DOHH2 (cell line): ENCODE measurements at regions not wholly inside any gene's neighbourhood (a gene's known extent, or its start where the extent isn't known, plus 50 kb on each side); places are given as distances from the start of the nearest gene placed in this dataset.

Experiments used
- H3F3A ChIP-seq: fragments of 200-600 bp; sonication (generic), shearing (Covaris generic); 2 replicates; pipeline ENCODE4 v1.6.0; 2016; ENCODE audit warnings: antibody characterized with exemption, mild to moderate bottlenecking; ENCODE audit not compliant: control insufficient read depth, insufficient read depth
- H3K27ac ChIP-seq: fragments of 200-600 bp; sonication (generic); 2 replicates; pipeline ENCODE4 v1.5.1; 2014; ENCODE audit warnings: low read depth, mild to moderate bottlenecking, low read length, moderate library complexity
- H3K27me3 ChIP-seq: fragments of 200-600 bp; sonication (generic); 2 replicates; pipeline ENCODE4 v1.6.1; 2014; ENCODE audit warnings: mild to moderate bottlenecking, low read length, mixed read lengths; ENCODE audit not compliant: control insufficient read depth
- H3K36me3 ChIP-seq: fragments of 200-600 bp; sonication (generic); 2 replicates; pipeline ENCODE4 v1.6.1; 2014; ENCODE audit warnings: mild to moderate bottlenecking, low read length, moderate library complexity, mixed read lengths; ENCODE audit not compliant: control insufficient read depth
- H3K4me1 ChIP-seq: fragments of 200-600 bp; sonication (generic); 2 replicates; pipeline ENCODE4 v1.6.1; 2014; ENCODE audit warnings: mild to moderate bottlenecking, low read length, mixed read lengths; ENCODE audit not compliant: control insufficient read depth
- H3K4me2 ChIP-seq: fragments of 200-600 bp; sonication (generic); 2 replicates; pipeline ENCODE4 v1.6.0; 2014; ENCODE audit warnings: mild to moderate bottlenecking, low read length, moderate library complexity
- H3K4me3 ChIP-seq: fragments of 200-600 bp; sonication (generic); 2 replicates; pipeline ENCODE4 v1.5.1; 2014; ENCODE audit warnings: mild to moderate bottlenecking, low read length, mixed read lengths
- H3K79me2 ChIP-seq: fragments of 200-600 bp; sonication (generic); 2 replicates; pipeline ENCODE4 v1.6.1; 2014; ENCODE audit warnings: mild to moderate bottlenecking, low read length, mixed read lengths; ENCODE audit not compliant: control insufficient read depth
- H3K9me2 ChIP-seq: fragments of 200-600 bp; sonication (generic); replicated peaks from 2 replicates; pipeline ENCODE4 v1.6.1; 2014; ENCODE audit warnings: mild to moderate bottlenecking, low read length, mixed read lengths; ENCODE audit not compliant: control insufficient read depth
- H3K9me3 ChIP-seq: fragments of 200-600 bp; sonication (generic); 2 replicates; pipeline ENCODE4 v1.6.1; 2014; ENCODE audit warnings: antibody characterized with exemption, low read length, mixed read lengths; ENCODE audit not compliant: control insufficient read depth, insufficient read depth
- H4K20me1 ChIP-seq: fragments of 200-600 bp; sonication (generic); 2 replicates; pipeline ENCODE4 v1.6.0; 2014; ENCODE audit warnings: low read depth, mild to moderate bottlenecking, antibody characterized with exemption, low read length, moderate library complexity; ENCODE audit not compliant: control insufficient read depth, insufficient read depth
- EZH2phosphoT487 ChIP-seq: fragments of 200-600 bp; sonication (generic); IDR thresholded peaks from 2 replicates; pipeline ENCODE4 v1.6.1; 2017; ENCODE audit warnings: borderline replicate concordance, mild to moderate bottlenecking, antibody characterized with exemption, low read length, moderate library complexity, mixed read lengths
- TF ChIP-seq, protein P1 (sequence below): fragments of 200-600 bp; sonication (generic); IDR thresholded peaks from one replicate; pipeline ENCODE4 v1.5.1; 2014; ENCODE audit warnings: antibody characterized with exemption, mild to moderate bottlenecking, low read depth, low read length; ENCODE audit not compliant: poor library complexity, severe bottlenecking

DNA sequence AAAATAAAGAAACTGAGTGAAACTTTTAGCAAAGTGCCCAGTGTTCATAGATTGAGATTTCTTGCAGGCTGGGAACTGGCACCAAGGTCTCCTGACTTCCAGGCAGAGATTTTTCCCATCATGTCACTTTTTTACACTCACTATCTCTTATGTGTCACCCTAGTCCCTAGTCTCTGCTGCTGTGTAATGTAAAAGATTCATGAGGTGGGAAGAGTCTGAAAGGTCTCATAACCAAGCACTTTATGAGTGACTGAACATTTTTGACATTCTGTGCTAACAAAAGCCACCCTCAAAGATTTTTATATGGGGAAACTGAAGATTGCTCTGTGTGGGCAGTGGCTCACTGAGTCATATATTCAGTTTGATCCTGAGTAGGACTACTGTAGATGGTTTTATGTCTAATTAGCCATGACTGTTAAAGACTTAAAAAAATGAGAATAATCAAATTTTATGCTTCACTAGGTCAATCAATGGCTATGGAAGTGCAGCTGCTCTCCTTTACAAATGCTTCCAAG, 900.3 kb upstream of the SORCS1 start:
- TF ChIP-seq EZH2phosphoT487, result no peak
- TF ChIP-seq, protein P1, sequence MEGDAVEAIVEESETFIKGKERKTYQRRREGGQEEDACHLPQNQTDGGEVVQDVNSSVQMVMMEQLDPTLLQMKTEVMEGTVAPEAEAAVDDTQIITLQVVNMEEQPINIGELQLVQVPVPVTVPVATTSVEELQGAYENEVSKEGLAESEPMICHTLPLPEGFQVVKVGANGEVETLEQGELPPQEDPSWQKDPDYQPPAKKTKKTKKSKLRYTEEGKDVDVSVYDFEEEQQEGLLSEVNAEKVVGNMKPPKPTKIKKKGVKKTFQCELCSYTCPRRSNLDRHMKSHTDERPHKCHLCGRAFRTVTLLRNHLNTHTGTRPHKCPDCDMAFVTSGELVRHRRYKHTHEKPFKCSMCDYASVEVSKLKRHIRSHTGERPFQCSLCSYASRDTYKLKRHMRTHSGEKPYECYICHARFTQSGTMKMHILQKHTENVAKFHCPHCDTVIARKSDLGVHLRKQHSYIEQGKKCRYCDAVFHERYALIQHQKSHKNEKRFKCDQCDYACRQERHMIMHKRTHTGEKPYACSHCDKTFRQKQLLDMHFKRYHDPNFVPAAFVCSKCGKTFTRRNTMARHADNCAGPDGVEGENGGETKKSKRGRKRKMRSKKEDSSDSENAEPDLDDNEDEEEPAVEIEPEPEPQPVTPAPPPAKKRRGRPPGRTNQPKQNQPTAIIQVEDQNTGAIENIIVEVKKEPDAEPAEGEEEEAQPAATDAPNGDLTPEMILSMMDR, result no peak
- no peaks in the 10 kb centered on the region for H3F3A ChIP-seq
- no peaks in the 10 kb centered on the region for H3K36me3 ChIP-seq
- no peaks in the 10 kb centered on the region for H3K4me1 ChIP-seq
- no peaks in the 10 kb centered on the region for H4K20me1 ChIP-seq
- no peak overlapping the region for H3K4me2 ChIP-seq
- H3K4me3 ChIP-seq, result no peak overlapping the region
- no peak overlapping the region for H3K27ac ChIP-seq
- no peaks in the 10 kb centered on the region for H3K9me3 ChIP-seq
- H3K9me2 ChIP-seq, result no peaks in the 10 kb centered on the region
- H3K79me2 ChIP-seq, result no peaks in the 10 kb centered on the region
- no peaks in the 10 kb centered on the region for H3K27me3 ChIP-seq

DNA sequence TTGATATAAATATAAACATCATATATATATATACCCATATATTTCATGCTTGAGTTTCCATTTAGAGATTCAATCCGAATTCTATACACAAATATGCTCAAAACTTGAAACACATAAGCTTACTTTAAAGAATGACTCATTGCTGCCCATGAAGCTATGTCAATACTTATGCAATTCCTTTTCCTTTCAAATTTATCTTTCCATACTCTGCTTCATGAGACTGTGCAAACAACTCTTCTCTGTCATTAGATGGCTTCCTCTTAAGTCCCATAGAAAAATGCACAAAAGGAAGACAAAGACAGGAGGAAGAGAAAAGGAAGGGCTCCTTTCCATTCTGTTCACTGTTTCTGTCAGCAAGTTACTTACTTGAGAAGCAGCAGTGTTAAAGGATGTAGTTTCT, 895.7 kb upstream of the SORCS1 start:
- Histone ChIP-seq H4K20me1 (no peaks in the 10 kb centered on the region), H3K9me2 (no peaks in the 10 kb centered on the region), H3F3A (no peaks in the 10 kb centered on the region), H3K4me3 (no peak overlapping the region), H3K4me2 (no peak overlapping the region), H3K27ac (no peak overlapping the region), H3K9me3 (no peaks in the 10 kb centered on the region), H3K36me3 (no peaks in the 10 kb centered on the region), H3K4me1 (no peaks in the 10 kb centered on the region), H3K27me3 (no peaks in the 10 kb centered on the region), H3K79me2 (no peaks in the 10 kb centered on the region)
- TF ChIP-seq, protein P1, result no peak
- TF ChIP-seq EZH2phosphoT487, result no peak

DNA sequence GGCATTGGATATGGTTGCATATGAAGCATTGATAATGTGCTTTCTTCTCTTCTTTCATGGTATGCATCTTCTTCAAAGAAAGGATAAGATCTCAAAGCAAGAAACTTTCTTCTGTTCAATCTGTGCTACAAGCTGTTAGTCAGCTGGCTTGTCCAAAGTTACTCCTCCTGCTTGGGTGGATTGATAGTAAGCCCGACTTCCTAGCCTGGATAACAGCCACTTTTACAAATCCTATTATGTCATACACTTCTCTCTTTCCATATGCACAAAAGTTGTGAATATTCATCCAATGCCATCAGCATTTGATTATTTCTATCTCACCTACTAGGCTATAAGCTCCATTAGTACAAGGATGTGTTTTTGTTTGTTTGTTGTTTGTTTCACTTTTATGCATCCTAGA, 891.0 kb upstream of the SORCS1 start:
- no peaks in the 10 kb centered on the region for H3K27me3 ChIP-seq
- H3K9me2 ChIP-seq, result no peaks in the 10 kb centered on the region
- H3K4me2 ChIP-seq, result no peak overlapping the region
- no peaks in the 10 kb centered on the region for H3K4me1 ChIP-seq
- no peak overlapping the region for H3K27ac ChIP-seq
- H3K36me3 ChIP-seq, result no peaks in the 10 kb centered on the region
- no peak overlapping the region for H3K4me3 ChIP-seq
- H4K20me1 ChIP-seq, result no peaks in the 10 kb centered on the region
- no peaks in the 10 kb centered on the region for H3K79me2 ChIP-seq
- H3F3A ChIP-seq, result no peaks in the 10 kb centered on the region
- TF ChIP-seq EZH2phosphoT487, result no peak
- TF ChIP-seq, protein P1, result no peak
- no peaks in the 10 kb centered on the region for H3K9me3 ChIP-seq
